K562 (cell line): ENCODE measurements at regions not wholly inside any gene's neighbourhood (a gene's known extent, or its start where the extent isn't known, plus 50 kb on each side); places are given as distances from the start of the nearest gene placed in this dataset.
A peak's percentile ranks its signal among the peaks of the same experiment; 100 is the strongest.

Source experiments
- ATAC-seq: fragments of 200-7000 bp; cut with Tn5 transposase; 3 replicates; pipeline ENCODE4 v1.9.1; 2020; ENCODE audit warnings: moderate library complexity
- BruUV-seq: library from RNA; stranded (reverse); fragments of 400-500 nt; replicated peaks from 2 replicates; lab custom pipeline; 2021; lab: Mats Ljungman, UMichigan
- CTCF ChIA-PET: fragments of 300-600 bp; formaldehyde crosslinking; extraction: SDS; loops from one replicate; lab custom pipeline; 2021; ENCODE audit warnings: low intra/inter-chr PET ratio; lab: Yijun Ruan, JAX
- POLR2A ChIA-PET: fragments of 300-600, 350-650 bp; sonication (Branson Sonifier 250); formaldehyde crosslinking; extraction: SDS; loops from one replicate; lab custom pipeline; 2021; ENCODE audit warnings: antibody characterized with exemption, inconsistent platforms; lab: Yijun Ruan, JAX
- DNase-seq, 4 experiments: peaks; one replicate each; pipeline versions ENCODE4 v3.0.0 to v3.0.0-alpha.2; 2011 to 2018; ENCODE audit warnings: low spot score in 3 of 4, mixed read lengths in 3 of 4; ENCODE audit errors: extremely low read depth in 1 of 4
- FAIRE-seq: peaks from 2 replicates; lab custom pipeline; 2011; peaks lifted over from hg19 to GRCh38; lab: Jason Lieb, UNC
- H2AFZ ChIP-seq: 2 replicates; pipeline ENCODE4 v1.6.0; 2011; ENCODE audit warnings: low read depth, low read length, control low read depth, inconsistent platforms
- H3K27ac ChIP-seq: fragments of 200-600 bp; 3 replicates; pipeline ENCODE4 v1.8.0; 2011; ENCODE audit warnings: low read depth, mild to moderate bottlenecking, control low read depth, inconsistent platforms, low read length, moderate library complexity, mixed read lengths; ENCODE audit errors: extremely low read depth
- H3K27me3 ChIP-seq, 2 experiments: fragments of 300-600 bp in 1 of 2; 2 replicates in 1 of 2; 3 replicates in 1 of 2; pipeline versions ENCODE4 v1.6.0 to v1.8.0; 2011; ENCODE audit warnings: inconsistent platforms in 2 of 2, low read length in 2 of 2, mild to moderate bottlenecking in 1 of 2, mixed read lengths in 1 of 2, moderate library complexity in 1 of 2; ENCODE audit not compliant: control insufficient read depth in 2 of 2, insufficient read depth in 2 of 2
- H3K36me3 ChIP-seq: fragments of 300-600 bp; 3 replicates; pipeline ENCODE4 v1.8.0; 2011; ENCODE audit warnings: mild to moderate bottlenecking, low read length, inconsistent platforms; ENCODE audit not compliant: control insufficient read depth, insufficient read depth
- H3K4me1 ChIP-seq, 2 experiments: fragments of 200-600 bp in 1 of 2; replicated peaks in 1 of 2; 2 replicates in 1 of 2; 3 replicates in 1 of 2; pipeline versions ENCODE4 v1.5.1 to v1.8.0; 2011; ENCODE audit warnings: inconsistent platforms in 2 of 2, low read length in 2 of 2, mild to moderate bottlenecking in 1 of 2, mixed read lengths in 1 of 2, moderate library complexity in 1 of 2; ENCODE audit not compliant: control insufficient read depth in 2 of 2, insufficient read depth in 2 of 2
- H3K4me2 ChIP-seq: 2 replicates; pipeline ENCODE4 v1.6.1; 2011; ENCODE audit warnings: low read length, control low read depth, inconsistent platforms, mixed read lengths; ENCODE audit not compliant: insufficient read depth
- H3K4me3 ChIP-seq: fragments of 200-600 bp; sonication (generic), shearing (Covaris generic); 2 replicates; pipeline ENCODE4 v1.5.1; 2016; ENCODE audit warnings: control low read depth, inconsistent platforms
- H3K79me2 ChIP-seq: fragments of 200-600 bp; 3 replicates; pipeline ENCODE4 v1.8.0; 2011; ENCODE audit warnings: low read length, inconsistent platforms; ENCODE audit not compliant: control insufficient read depth, insufficient read depth
- H3K9ac ChIP-seq, 2 experiments: 2 replicates each; pipeline versions ENCODE4 v1.6.0 to v1.6.1; 2011; ENCODE audit warnings: low read depth in 2 of 2, low read length in 2 of 2, control low read depth in 1 of 2, inconsistent platforms in 1 of 2, mild to moderate bottlenecking in 1 of 2, mixed read lengths in 1 of 2; ENCODE audit not compliant: insufficient read depth in 1 of 2
- H3K9me1 ChIP-seq: one replicate; pipeline ENCODE4 v1.6.0; 2011; ENCODE audit warnings: inconsistent platforms, mild to moderate bottlenecking, low read length, moderate library complexity; ENCODE audit not compliant: control insufficient read depth, insufficient read depth
- H3K9me3 ChIP-seq: replicated peaks from 2 replicates; pipeline ENCODE4 v1.5.1; 2011; ENCODE audit warnings: low read depth, low read length, inconsistent platforms; ENCODE audit not compliant: control insufficient read depth, insufficient read depth
- H4K20me1 ChIP-seq: replicated peaks from 2 replicates; pipeline ENCODE4 v1.6.1; 2011; ENCODE audit warnings: low read length, inconsistent platforms, mixed read lengths; ENCODE audit not compliant: control insufficient read depth, insufficient read depth
- MAFF ChIP-seq: IDR thresholded peaks from 2 replicates; pipeline ENCODE4 v1.6.1; 2012; ENCODE audit warnings: low read length, improper control_type of control experiment
- MAFG ChIP-seq: fragments of 450-650 bp; conservative IDR thresholded peaks from 2 replicates; pipeline ENCODE4 v1.6.1; 2016; ENCODE audit warnings: missing genetic modification characterization, missing compliant biosample characterization
- POLR2H ChIP-seq: IDR thresholded peaks from 2 replicates; pipeline ENCODE4 v1.6.1; 2016; ENCODE audit warnings: missing genetic modification characterization, low read depth, mild to moderate bottlenecking, control low read depth, missing compliant biosample characterization, moderate library complexity
- RUNX1 ChIP-seq: sonication (generic); IDR thresholded peaks from 2 replicates; pipeline ENCODE4 v1.6.1; 2016; ENCODE audit warnings: antibody characterized with exemption, low read depth
- SMARCE1 ChIP-seq: fragments of 450-650 bp; IDR thresholded peaks from 2 replicates; pipeline ENCODE4 v1.7.1; 2016; ENCODE audit warnings: mild to moderate bottlenecking
- TAF9B ChIP-seq: fragments of 450-650 bp; IDR thresholded peaks from 2 replicates; pipeline ENCODE4 v1.6.1; 2018; ENCODE audit warnings: mild to moderate bottlenecking; ENCODE audit not compliant: partially characterized antibody
- TFE3 ChIP-seq: fragments of 450-650 bp; formaldehyde crosslinking; IDR thresholded peaks from 2 replicates; pipeline ENCODE4 v1.4.0; 2020; ENCODE audit warnings: mild to moderate bottlenecking, mixed read lengths
- TOE1 ChIP-seq, 2 experiments: fragments of 450-650 bp in 1 of 2; sonication (generic) in 1 of 2; formaldehyde crosslinking in 1 of 2; IDR thresholded peaks; 2 replicates each; pipeline versions ENCODE4 v1.7.1 to v1.8.0; 2016 to 2022; ENCODE audit warnings: borderline replicate concordance in 2 of 2, mild to moderate bottlenecking in 2 of 2, antibody characterized with exemption in 1 of 2, inconsistent platforms in 1 of 2, low read depth in 1 of 2, missing genetic modification reagents in 1 of 2, moderate library complexity in 1 of 2
- TRIM28 ChIP-seq: fragments of 450-650 bp; IDR thresholded peaks from 2 replicates; pipeline ENCODE4 v1.6.1; 2017
- ZEB2 ChIP-seq: fragments of 450-650 bp; IDR thresholded peaks from 2 replicates; pipeline ENCODE4 v1.6.1; 2016
- ZNF277 ChIP-seq: fragments of 250-450 bp; sonication (Bioruptor Pico); IDR thresholded peaks from 2 replicates; pipeline ENCODE4 v1.8.0; 2022; ENCODE audit warnings: inconsistent platforms, mild to moderate bottlenecking, moderate library complexity, borderline replicate concordance
- ZNF316 ChIP-seq: fragments of 450-650 bp; IDR thresholded peaks from 2 replicates; pipeline ENCODE4 v1.6.1; 2016
- ZNF436 ChIP-seq: fragments of 250-450, 450-650 bp; sonication (Bioruptor Pico); formaldehyde crosslinking; IDR thresholded peaks from 2 replicates; pipeline ENCODE4 v1.7.0; 2020; ENCODE audit warnings: mild to moderate bottlenecking
- ZNF695 ChIP-seq: fragments of 450-650 bp; formaldehyde crosslinking; IDR thresholded peaks from 2 replicates; pipeline ENCODE4 v1.4.0; 2020; ENCODE audit warnings: mild to moderate bottlenecking, moderate library complexity
- WGBS: fragments of 100-300 bp; shearing (Covaris generic); methylation state at CpG from one replicate; pipeline ENCODE4 v1.1.6; 2016; ENCODE audit warnings: low coverage, mixed read lengths; ENCODE audit not compliant: insufficient coverage; ENCODE audit errors: missing lambda C conversion rate; 5-methylcytosine and 5-hydroxymethylcytosine counted together
- in situ Hi-C: fragments of 300-500 bp; cut with MboI; formaldehyde crosslinking; loops from 4 replicates; pipeline ENCODE4 v1.15.0; 2018; ENCODE audit warnings: inconsistent platforms, mixed read lengths
- intact Hi-C: fragments of 100-400 bp; cut with micrococcal nuclease; formaldehyde crosslinking; loops from 2 replicates; pipeline ENCODE4 v1.14.2; 2022
- TF ChIP-seq, protein P1 (sequence below): fragments of 450-650 bp; formaldehyde crosslinking; IDR thresholded peaks from 2 replicates; pipeline ENCODE4 v1.4.0; 2020; ENCODE audit warnings: mild to moderate bottlenecking, moderate library complexity
- TF ChIP-seq, protein P2 (sequence below): fragments of 450-650 bp; formaldehyde crosslinking; IDR thresholded peaks from 2 replicates; pipeline ENCODE4 v1.4.0; 2022; ENCODE audit warnings: missing genetic modification characterization

- TF ChIP-seq ZNF695 (CRISPR knock-in tag) (no peak), ZNF436 (CRISPR knock-in tag) (no peak), RUNX1 (no peak), MAFF (no peak), ZNF277 (CRISPR knock-in tag) (no peak), POLR2H (no peak)
- TF ChIP-seq, protein P1, sequence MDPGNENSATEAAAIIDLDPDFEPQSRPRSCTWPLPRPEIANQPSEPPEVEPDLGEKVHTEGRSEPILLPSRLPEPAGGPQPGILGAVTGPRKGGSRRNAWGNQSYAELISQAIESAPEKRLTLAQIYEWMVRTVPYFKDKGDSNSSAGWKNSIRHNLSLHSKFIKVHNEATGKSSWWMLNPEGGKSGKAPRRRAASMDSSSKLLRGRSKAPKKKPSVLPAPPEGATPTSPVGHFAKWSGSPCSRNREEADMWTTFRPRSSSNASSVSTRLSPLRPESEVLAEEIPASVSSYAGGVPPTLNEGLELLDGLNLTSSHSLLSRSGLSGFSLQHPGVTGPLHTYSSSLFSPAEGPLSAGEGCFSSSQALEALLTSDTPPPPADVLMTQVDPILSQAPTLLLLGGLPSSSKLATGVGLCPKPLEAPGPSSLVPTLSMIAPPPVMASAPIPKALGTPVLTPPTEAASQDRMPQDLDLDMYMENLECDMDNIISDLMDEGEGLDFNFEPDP: no peak
Observed at GRCh38 chr6:27679308-27679963, 206.5 kb upstream of the ZNF184 start (continued).

DNA sequence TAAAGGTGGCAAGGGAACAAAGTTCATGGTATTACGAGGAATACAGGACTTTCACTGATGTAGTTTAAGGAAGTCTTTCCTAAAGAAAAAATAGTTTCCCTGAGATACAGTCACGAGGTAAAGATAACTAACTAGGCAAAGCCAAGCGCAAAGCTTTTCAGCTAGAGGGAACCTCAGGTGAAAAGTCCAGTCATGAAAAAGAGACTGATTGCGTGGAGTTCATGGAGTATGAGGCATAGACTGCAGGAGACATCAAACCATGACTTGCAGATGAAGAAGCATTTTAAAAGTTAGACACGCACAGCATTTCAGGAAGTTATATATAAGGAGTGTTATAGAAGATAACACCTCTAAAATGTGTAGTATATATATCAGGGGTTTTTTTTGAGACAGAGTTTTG lies 205.6 kb upstream of the ZNF184 start:
- intact Hi-C loops: loop anchor here (10.0 kb wide), 1 partner anchor 494 kb away; no protein-coding TSS in a partner anchor
- Histone ChIP-seq H3K36me3 (no peaks in the 10 kb centered on the region), H3K9me3 (peaks cover 10% of the 10 kb centered on the region), H3K4me3 (no peak overlapping the region), H3K27me3 (no peaks in the 10 kb centered on the region), H3K9ac (no peak overlapping the region), H3K4me2 (peak overlapping the region; percentile 38; the same call in 1 of the 2 replicates), H4K20me1 (no peaks in the 10 kb centered on the region), H3K9me1 (no peaks in the 10 kb centered on the region), H3K79me2 (no peaks in the 10 kb centered on the region), H3K4me1 (no peaks in the 10 kb centered on the region; a peak in 2 of 5 replicates), H2AFZ (peak overlapping the region; percentile 61), H3K27ac (peak overlapping the region; percentile 6; the same call in 1 of the 3 replicates)
- ATAC-seq (peak; percentile 64), FAIRE-seq (no peak), DNase-seq (no peak)
- in situ Hi-C loops: no loop called here
- WGBS: 21% methylated on average over 5 of the region's 5 CpGs
- ChIA-PET POLR2A (interaction anchor here (0.6 to 1.7 kb wide), 5 partner anchors 9 to 206 kb away, joined by 3 to 5 read pairs (median 3); partner anchors contain the start of gene ZNF184), CTCF (no interaction called here)
- BruUV-seq: no TSS peak
- TF ChIP-seq SMARCE1 (peak; percentile 29; the same call in 1 of the 2 replicates), ZEB2 (0 out of 2 replicates have a peak, but pooled peaks have one; percentile 26), MAFG (tag) (peak; percentile 78), TOE1 (IDR thresholded peaks at IDR 0.05; ENCODE audit: borderline replicate concordance) (peak; percentile 49; the same call in 1 of the 2 replicates), TOE1 (CRISPR knock-in tag; IDR thresholded peaks at IDR 0.05; ENCODE audit: borderline replicate concordance, low read depth) (no peak), TFE3 (CRISPR knock-in tag) (peak; percentile 72), TAF9B (no peak), TRIM28 (no peak), ZNF316 (peak; percentile 62; the same call in 1 of the 2 replicates)
- TF ChIP-seq, protein P2, sequence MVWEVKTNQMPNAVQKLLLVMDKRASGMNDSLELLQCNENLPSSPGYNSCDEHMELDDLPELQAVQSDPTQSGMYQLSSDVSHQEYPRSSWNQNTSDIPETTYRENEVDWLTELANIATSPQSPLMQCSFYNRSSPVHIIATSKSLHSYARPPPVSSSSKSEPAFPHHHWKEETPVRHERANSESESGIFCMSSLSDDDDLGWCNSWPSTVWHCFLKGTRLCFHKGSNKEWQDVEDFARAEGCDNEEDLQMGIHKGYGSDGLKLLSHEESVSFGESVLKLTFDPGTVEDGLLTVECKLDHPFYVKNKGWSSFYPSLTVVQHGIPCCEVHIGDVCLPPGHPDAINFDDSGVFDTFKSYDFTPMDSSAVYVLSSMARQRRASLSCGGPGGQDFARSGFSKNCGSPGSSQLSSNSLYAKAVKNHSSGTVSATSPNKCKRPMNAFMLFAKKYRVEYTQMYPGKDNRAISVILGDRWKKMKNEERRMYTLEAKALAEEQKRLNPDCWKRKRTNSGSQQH (CRISPR knock-in tag): no peak
